Neural progenitor cell (in vitro differentiated cells): ENCODE measurements at regions not wholly inside any gene's neighbourhood (a gene's known extent, or its start where the extent isn't known, plus 50 kb on each side); places are given as distances from the start of the nearest gene placed in this dataset.

ENCODE experiments used
- DNase-seq: peaks from one replicate; pipeline ENCODE4 v3.0.0-alpha.2; 2016; ENCODE audit warnings: low spot score
- H2AFZ ChIP-seq: fragments of 200-600 bp; sonication (generic); replicated peaks from 2 replicates; pipeline ENCODE4 v1.6.1; 2016; ENCODE audit warnings: antibody characterized with exemption
- H3F3A ChIP-seq: fragments of 200-600 bp; sonication (generic); 2 replicates; pipeline ENCODE4 v1.6.1; 2016; ENCODE audit warnings: antibody characterized with exemption, low read depth
- H3K27ac ChIP-seq: fragments of 200-600 bp; sonication (generic); 2 replicates; pipeline ENCODE4 v1.5.1; 2016; ENCODE audit warnings: mild to moderate bottlenecking
- H3K27me3 ChIP-seq: fragments of 200-600 bp; sonication (generic); 2 replicates; pipeline ENCODE4 v1.6.1; 2016; ENCODE audit warnings: mild to moderate bottlenecking, moderate library complexity
- H3K36me3 ChIP-seq: fragments of 200-600 bp; sonication (generic); 2 replicates; pipeline ENCODE4 v1.5.1; 2016
- H3K4me1 ChIP-seq: fragments of 200-600 bp; sonication (generic); 2 replicates; pipeline ENCODE4 v1.6.1; 2016; ENCODE audit warnings: mixed run types
- H3K4me2 ChIP-seq: fragments of 200-600 bp; sonication (generic); 2 replicates; pipeline ENCODE4 v1.6.1; 2016
- H3K4me3 ChIP-seq: fragments of 200-600 bp; sonication (generic); 2 replicates; pipeline ENCODE4 v1.5.1; 2016
- H3K79me2 ChIP-seq: fragments of 200-600 bp; sonication (generic); 2 replicates; pipeline ENCODE4 v1.6.1; 2016; ENCODE audit warnings: low read depth
- H3K9ac ChIP-seq: fragments of 200-600 bp; sonication (generic); 2 replicates; pipeline ENCODE4 v1.6.1; 2016
- H3K9me3 ChIP-seq: fragments of 200-600 bp; sonication (generic); 2 replicates; pipeline ENCODE4 v1.5.1; 2016; ENCODE audit warnings: low read depth
- H4K20me1 ChIP-seq: fragments of 200-600 bp; sonication (generic); 2 replicates; pipeline ENCODE4 v1.6.1; 2016; ENCODE audit warnings: low read depth
- H3K27ac Mint-ChIP-seq: 3 replicates; pipeline ENCODE4 v1.8.0; 2021; ENCODE audit warnings: mixed read lengths
- H3K27me3 Mint-ChIP-seq: 2 replicates; pipeline ENCODE4 v1.8.0; 2022; ENCODE audit warnings: low read depth, mild to moderate bottlenecking, inconsistent platforms, moderate library complexity, mixed read lengths; ENCODE audit not compliant: insufficient read depth
- H3K36me3 Mint-ChIP-seq: 3 replicates; pipeline ENCODE4 v1.8.0; 2021; ENCODE audit warnings: mixed read lengths
- H3K4me1 Mint-ChIP-seq: 3 replicates; pipeline ENCODE4 v1.8.0; 2021; ENCODE audit warnings: mixed read lengths
- H3K4me3 Mint-ChIP-seq: 3 replicates; pipeline ENCODE4 v1.8.0; 2021; ENCODE audit warnings: mild to moderate bottlenecking, moderate library complexity, mixed read lengths
- H3K9me3 Mint-ChIP-seq: 3 replicates; pipeline ENCODE4 v1.8.0; 2020; ENCODE audit warnings: mixed read lengths
- CTCF ChIP-seq: fragments of 200-600 bp; sonication (generic); IDR thresholded peaks from 2 replicates; pipeline ENCODE4 v1.5.1; 2017; ENCODE audit warnings: antibody characterized with exemption, mild to moderate bottlenecking
- EZH2 ChIP-seq: fragments of 200-600 bp; sonication (generic); IDR thresholded peaks from 2 replicates; pipeline ENCODE4 v1.6.1; 2017; ENCODE audit warnings: antibody characterized with exemption, mild to moderate bottlenecking, moderate library complexity
- EZH2phosphoT487 ChIP-seq: fragments of 200-600 bp; sonication (generic); IDR thresholded peaks from 2 replicates; pipeline ENCODE4 v1.6.1; 2017; ENCODE audit warnings: antibody characterized with exemption

- no peaks in the 10 kb centered on the region for H4K20me1 ChIP-seq
- no peaks in the 10 kb centered on the region for H3K36me3 Mint-ChIP-seq
These were observed 628.7 kb upstream of the LINC00305 start for GRCh38 chr18:64777556-64777955.

DNA sequence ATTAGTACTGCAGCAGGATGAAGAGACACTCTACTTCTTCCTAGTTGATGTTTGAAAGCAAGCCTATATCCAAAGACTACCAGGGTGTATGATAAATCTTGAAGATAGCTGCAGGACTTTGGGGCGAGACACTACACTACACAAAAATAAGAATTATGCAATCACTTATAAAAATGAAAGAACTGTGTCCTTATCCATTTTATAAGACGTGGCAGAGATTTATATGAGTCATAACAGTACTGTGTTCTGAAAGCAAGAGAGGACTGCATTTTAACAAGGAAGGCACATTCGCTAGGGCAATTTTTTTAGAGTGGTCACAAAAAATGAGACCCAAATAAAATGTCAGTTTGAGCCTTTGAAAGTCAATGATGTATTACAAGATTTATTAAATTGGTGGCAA, 617.0 kb upstream of the LINC00305 start:
- Histone ChIP-seq H3K9me3 (no peaks in the 10 kb centered on the region), H3F3A (no peaks in the 10 kb centered on the region), H3K36me3 (no peaks in the 10 kb centered on the region), H3K4me2 (no peak overlapping the region), H4K20me1 (no peaks in the 10 kb centered on the region), H3K4me1 (peaks cover 9% of the 10 kb centered on the region), H2AFZ (no peak overlapping the region), H3K27me3 (no peaks in the 10 kb centered on the region), H3K79me2 (no peaks in the 10 kb centered on the region), H3K4me3 (no peak overlapping the region), H3K9ac (no peak overlapping the region), H3K27ac (no peak overlapping the region)
- no peaks in the 10 kb centered on the region for H3K9me3 Mint-ChIP-seq
- TF ChIP-seq CTCF (no peak), EZH2 (no peak), EZH2phosphoT487 (no peak)
- no peak for DNase-seq
- no peaks in the 10 kb centered on the region for H3K27me3 Mint-ChIP-seq
- H3K4me1 Mint-ChIP-seq: no peaks in the 10 kb centered on the region
- H3K27ac Mint-ChIP-seq: no peak overlapping the region
- H3K36me3 Mint-ChIP-seq: no peaks in the 10 kb centered on the region
- no peak overlapping the region for H3K4me3 Mint-ChIP-seq

More at GRCh38 chr18:64777556-64777955, 628.7 kb upstream of the LINC00305 start:
- Histone ChIP-seq H3K9me3 (peaks cover 6% of the 10 kb centered on the region), H3K36me3 (no peaks in the 10 kb centered on the region), H3K4me3 (no peak overlapping the region), H3K79me2 (no peaks in the 10 kb centered on the region), H3K27me3 (no peaks in the 10 kb centered on the region), H3K9ac (no peak overlapping the region), H3K27ac (no peak overlapping the region), H3K4me2 (no peak overlapping the region), H2AFZ (no peak overlapping the region), H3F3A (no peaks in the 10 kb centered on the region), H3K4me1 (no peaks in the 10 kb centered on the region)
- Mint-ChIP-seq H3K9me3 (no peaks in the 10 kb centered on the region), H3K27me3 (no peaks in the 10 kb centered on the region), H3K4me1 (no peaks in the 10 kb centered on the region), H3K4me3 (no peak overlapping the region), H3K27ac (no peak overlapping the region)
- DNase-seq: no peak
- TF ChIP-seq EZH2phosphoT487 (no peak), EZH2 (no peak), CTCF (no peak)

GRCh38 chr18:64752707-64753106, 603.8 kb upstream of the LINC00305 start:
- Histone ChIP-seq H4K20me1 (no peaks in the 10 kb centered on the region), H3K9me3 (no peaks in the 10 kb centered on the region), H3K9ac (no peak overlapping the region), H2AFZ (peak overlapping the region; percentile 50), H3K27me3 (no peaks in the 10 kb centered on the region), H3K4me2 (peak overlapping the region; percentile 65), H3K4me1 (peaks cover 32% of the 10 kb centered on the region), H3K79me2 (no peaks in the 10 kb centered on the region), H3K36me3 (no peaks in the 10 kb centered on the region), H3F3A (no peaks in the 10 kb centered on the region), H3K4me3 (no peak overlapping the region), H3K27ac (no peak overlapping the region)
- TF ChIP-seq EZH2: no peak
- Mint-ChIP-seq H3K9me3 (no peaks in the 10 kb centered on the region), H3K4me1 (no peaks in the 10 kb centered on the region), H3K27me3 (peaks cover 2% of the 10 kb centered on the region), H3K27ac (no peak overlapping the region), H3K4me3 (no peak overlapping the region), H3K36me3 (no peaks in the 10 kb centered on the region)
- peak; percentile 32 for DNase-seq

DNA sequence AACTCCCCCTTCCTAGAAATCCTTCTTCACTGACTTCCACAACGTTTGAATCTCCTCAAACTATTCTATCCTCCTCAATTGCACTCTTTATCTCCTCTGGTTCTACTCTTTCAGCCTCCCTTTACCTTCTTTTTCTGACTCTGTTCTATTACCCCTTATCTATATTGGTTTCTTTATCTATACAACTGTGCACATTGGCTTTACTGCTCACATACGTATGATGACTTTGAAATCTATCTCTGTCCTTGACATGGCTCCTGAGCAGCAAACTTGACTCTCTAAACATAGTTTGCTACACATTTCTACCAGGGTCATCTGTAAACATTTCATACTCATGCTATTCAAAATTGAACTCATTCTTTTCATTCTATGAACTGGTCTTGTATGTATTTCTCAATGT, 601.0 kb upstream of the LINC00305 start:
- Mint-ChIP-seq H3K9me3 (no peaks in the 10 kb centered on the region), H3K4me1 (no peaks in the 10 kb centered on the region), H3K4me3 (no peak overlapping the region), H3K27me3 (peaks cover 2% of the 10 kb centered on the region), H3K27ac (no peak overlapping the region), H3K36me3 (no peaks in the 10 kb centered on the region)
- Histone ChIP-seq H3K27ac (no peak overlapping the region), H3F3A (no peaks in the 10 kb centered on the region), H3K4me2 (no peak overlapping the region), H3K79me2 (no peaks in the 10 kb centered on the region), H3K9me3 (no peaks in the 10 kb centered on the region), H4K20me1 (no peaks in the 10 kb centered on the region), H3K4me3 (no peak overlapping the region), H3K9ac (no peak overlapping the region), H3K27me3 (no peaks in the 10 kb centered on the region), H3K36me3 (no peaks in the 10 kb centered on the region), H2AFZ (no peak overlapping the region), H3K4me1 (peaks cover 32% of the 10 kb centered on the region)
- no peak for DNase-seq
- TF ChIP-seq CTCF (no peak), EZH2phosphoT487 (no peak), EZH2 (no peak)
